Peyer's patch (tissue), 4 donors: ENCODE measurements at regions not wholly inside any gene's neighbourhood (a gene's known extent, or its start where the extent isn't known, plus 50 kb on each side); places are given as distances from the start of the nearest gene placed in this dataset.

Experiments used
- POLR2A ChIP-seq, 2 donors: fragments of 450-650 bp; IDR thresholded peaks; one replicate each; pipeline ENCODE4 v1.5.1; 2017; ENCODE audit warnings: antibody characterized with exemption in 2 of 2, mild to moderate bottlenecking in 2 of 2, moderate library complexity in 2 of 2
- TF ChIP-seq, protein P1 (sequence below), 6 experiments: fragments of 450-650 bp in 4 of 6; fragments of 200-600 bp in 2 of 6; sonication (generic) in 1 of 6; IDR thresholded peaks; one replicate each; pipeline ENCODE4 v1.5.1; 2017 to 2019; ENCODE audit warnings: antibody characterized with exemption in 6 of 6, mild to moderate bottlenecking in 3 of 6, moderate library complexity in 1 of 6

- TF ChIP-seq, protein P1, sequence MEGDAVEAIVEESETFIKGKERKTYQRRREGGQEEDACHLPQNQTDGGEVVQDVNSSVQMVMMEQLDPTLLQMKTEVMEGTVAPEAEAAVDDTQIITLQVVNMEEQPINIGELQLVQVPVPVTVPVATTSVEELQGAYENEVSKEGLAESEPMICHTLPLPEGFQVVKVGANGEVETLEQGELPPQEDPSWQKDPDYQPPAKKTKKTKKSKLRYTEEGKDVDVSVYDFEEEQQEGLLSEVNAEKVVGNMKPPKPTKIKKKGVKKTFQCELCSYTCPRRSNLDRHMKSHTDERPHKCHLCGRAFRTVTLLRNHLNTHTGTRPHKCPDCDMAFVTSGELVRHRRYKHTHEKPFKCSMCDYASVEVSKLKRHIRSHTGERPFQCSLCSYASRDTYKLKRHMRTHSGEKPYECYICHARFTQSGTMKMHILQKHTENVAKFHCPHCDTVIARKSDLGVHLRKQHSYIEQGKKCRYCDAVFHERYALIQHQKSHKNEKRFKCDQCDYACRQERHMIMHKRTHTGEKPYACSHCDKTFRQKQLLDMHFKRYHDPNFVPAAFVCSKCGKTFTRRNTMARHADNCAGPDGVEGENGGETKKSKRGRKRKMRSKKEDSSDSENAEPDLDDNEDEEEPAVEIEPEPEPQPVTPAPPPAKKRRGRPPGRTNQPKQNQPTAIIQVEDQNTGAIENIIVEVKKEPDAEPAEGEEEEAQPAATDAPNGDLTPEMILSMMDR (IDR thresholded peaks at IDR 0.05): no peak
- TF ChIP-seq POLR2A (IDR thresholded peaks at IDR 0.05): no peak
These were observed 202.8 kb downstream of the PIK3C3 start for GRCh38 chr18:42157878-42158277.
